ENCODE measurements at regions not wholly inside any gene's neighbourhood (a gene's known extent, or its start where the extent isn't known, plus 50 kb on each side); places are given as distances from the start of the nearest gene placed in this dataset.

DNA sequence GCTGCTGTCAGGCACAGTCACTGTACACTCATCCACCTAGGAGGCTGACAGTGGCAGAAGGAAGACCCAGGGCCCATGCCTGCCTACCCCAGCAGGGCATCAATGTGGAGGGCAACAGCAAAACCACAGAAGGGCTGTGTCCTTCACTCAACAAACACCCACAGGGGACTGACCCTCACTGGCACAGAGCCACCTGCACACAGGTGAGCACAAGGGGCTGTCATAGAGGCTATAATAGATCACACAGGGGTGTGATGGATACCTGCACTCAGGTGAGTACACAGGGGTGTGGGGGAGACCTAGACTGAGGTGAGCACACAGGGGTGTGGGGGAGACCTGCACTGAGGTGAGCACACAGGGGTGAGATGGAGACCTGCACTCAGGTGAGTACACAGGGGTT, 132.8 kb upstream of the TCERG1L start:
- DNase-seq (ENCODE audit: low spot score) (no peak), FAIRE-seq (no peak)

DNA sequence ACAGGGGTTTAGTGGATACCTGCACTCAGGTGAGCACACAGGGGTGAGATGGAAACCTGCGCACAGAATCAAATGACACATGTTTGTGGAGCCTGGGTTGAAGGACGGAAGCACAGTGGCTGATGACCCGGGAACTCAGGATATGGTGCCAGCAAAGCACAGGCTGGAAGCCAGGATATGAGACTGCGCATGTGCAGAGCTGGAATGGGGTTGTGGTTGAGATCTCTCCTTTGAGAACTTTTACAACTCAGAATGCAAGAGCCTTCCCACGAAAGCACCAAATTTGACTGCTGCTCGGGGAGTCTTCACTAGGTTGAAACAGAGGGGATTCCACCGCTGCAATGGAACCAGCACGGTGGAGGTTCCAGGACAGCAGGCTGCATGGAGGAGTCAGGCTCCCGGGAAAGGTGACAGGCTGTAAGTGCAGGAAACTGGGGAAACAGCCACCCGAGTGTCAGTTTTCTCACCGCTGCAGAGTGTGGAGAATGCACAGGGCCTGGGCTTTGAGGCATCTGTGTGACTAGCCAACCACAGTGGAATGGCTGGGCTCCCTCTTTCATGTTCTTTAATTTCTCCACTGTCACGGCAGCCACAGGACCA, 133.4 kb upstream of the TCERG1L start:
- peak; percentile 13 for DNase-seq (ENCODE audit: low spot score)
- FAIRE-seq = no peak

DNA sequence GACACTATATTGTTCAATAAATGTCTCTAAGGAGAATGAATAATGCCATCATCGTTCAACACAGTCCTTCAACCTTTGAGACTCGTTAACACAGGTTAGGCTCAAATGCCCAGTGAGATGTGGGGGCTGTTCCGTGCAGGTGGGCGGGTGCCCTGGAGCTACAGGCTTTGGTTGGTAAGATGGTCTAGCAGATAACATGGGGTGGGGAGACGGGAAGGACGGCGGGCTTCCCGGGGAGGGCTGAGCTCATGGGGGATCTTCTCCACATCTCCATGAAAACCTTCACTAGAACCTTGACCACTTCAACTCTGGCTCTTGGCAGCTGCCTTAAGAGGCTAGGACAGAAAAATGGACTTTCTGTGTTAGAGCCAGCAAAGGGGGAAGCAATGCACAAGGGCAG, 134.1 kb upstream of the TCERG1L start:
- DNase-seq (ENCODE audit: low spot score) (no peak), FAIRE-seq (no peak)

DNA sequence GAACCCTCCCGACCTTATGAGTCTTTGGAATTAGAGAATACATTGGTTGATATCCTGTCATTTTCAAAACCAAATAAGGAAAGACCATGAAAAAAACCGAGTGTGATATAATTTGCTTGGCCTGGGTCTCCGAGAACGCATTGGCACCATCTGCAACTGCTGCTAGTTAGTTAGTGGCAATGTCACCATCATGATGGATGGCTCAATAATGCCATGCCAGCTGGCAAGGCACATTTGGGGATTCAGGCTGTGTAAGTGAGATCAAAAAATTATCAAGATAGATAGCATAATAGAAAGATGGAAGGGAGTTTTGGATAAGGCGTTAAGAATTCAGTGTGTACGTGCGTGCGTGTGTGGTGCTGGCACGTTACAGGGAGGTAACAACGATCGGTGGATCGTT, 134.7 kb upstream of the TCERG1L start:
- FAIRE-seq (no peak), DNase-seq (ENCODE audit: low spot score) (no peak)

DNA sequence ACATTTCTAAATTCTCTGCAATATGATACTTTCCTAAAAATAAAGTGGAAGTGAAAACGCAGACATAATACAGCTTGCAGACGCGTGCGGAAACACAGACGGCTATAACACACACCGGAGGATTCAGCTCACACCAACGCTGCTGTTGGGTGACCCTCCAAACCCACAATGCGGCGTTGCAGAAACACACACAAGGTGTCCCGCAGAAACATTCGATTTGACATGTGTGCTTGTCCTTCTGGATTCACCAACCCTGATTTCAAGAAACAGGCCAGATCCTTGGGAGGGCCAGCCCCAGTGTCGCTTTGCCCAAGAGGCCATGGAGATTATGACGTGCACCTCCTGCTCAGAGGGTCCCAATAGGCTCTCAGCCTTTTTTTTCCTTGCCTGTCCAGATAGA, 136.7 kb upstream of the TCERG1L start:
- no peak for FAIRE-seq
- no peak for DNase-seq (ENCODE audit: low spot score)

DNA sequence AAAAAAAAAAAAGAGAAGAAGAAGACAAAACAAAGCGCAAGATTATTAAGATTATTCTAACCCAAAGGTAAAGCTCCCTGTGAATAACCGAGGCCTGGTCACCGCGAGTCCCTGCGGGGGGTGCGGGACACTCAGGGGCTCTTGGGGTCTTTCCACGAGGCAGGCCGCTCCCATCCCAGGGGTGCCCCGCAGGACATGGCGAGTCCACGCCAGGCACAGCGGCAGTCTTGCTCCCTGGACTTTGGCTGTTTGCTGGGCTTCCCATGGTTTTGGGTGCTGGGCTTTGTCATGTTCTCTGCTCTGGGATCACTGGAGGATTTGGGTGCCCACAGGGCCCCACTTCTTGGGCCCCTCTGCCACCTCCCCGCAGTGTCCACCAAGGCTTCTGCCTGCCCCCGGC, 137.4 kb upstream of the TCERG1L start:
- FAIRE-seq (no peak), DNase-seq (ENCODE audit: low spot score) (no peak)

DNA sequence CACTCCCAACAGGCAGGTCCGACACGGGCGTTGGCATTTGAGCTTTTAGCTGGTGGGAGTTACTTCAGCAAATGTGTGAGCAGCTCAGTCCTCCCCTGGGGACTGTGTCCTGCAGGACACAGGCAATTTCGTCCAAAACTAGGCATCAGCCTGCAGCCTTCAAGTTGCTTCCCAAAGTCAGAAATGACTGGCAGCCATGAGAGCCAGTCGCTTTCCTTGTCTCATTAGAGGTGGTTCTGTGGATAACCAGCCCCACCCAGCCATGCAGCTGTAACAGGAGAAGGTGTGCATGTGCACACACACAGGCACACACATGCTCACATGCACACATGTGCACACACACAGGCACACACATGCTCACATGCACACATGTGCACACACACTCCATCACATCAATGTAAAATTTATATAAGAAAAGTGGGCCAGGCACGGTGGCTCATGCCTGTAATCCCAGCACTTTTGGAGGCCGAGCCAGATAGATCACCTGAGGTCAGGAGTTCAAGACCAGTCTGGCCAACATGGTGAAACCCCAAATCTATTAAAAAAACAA, 138.8 kb upstream of the TCERG1L start:
- DNase-seq (ENCODE audit: low spot score) = no peak
- FAIRE-seq = no peak

DNA sequence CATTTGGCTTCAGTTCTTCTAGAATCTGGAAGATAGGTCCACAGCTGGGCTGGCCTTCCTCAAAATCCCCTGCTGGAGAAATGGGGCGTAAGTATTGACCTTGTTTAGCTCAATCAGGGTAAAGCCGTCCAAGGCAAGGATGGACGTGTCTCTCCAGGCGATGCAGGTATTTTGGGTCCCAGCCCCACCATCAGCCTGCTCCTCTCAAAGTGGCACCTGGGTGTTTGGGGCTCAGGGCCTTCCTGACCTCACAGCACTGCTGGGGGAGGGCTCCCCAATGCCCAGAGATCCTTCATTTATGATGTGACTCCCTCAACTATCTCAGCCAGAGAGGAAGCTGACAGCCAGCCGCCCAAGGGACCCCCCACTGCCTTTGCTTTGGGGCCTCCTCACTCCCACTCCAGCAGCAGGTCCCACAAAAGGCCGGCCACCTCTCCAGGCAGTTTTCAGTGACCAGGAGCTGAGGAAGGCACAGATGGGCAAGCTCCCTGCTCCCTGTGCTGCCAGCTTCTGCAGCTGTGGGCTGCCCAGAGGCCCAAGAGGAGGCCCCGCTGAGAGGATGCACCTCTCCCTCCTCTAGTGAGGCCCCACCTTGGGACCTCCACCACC, 140.0 kb upstream of the TCERG1L start:
- FAIRE-seq = no peak
- DNase-seq (ENCODE audit: low spot score) = no peak

DNA sequence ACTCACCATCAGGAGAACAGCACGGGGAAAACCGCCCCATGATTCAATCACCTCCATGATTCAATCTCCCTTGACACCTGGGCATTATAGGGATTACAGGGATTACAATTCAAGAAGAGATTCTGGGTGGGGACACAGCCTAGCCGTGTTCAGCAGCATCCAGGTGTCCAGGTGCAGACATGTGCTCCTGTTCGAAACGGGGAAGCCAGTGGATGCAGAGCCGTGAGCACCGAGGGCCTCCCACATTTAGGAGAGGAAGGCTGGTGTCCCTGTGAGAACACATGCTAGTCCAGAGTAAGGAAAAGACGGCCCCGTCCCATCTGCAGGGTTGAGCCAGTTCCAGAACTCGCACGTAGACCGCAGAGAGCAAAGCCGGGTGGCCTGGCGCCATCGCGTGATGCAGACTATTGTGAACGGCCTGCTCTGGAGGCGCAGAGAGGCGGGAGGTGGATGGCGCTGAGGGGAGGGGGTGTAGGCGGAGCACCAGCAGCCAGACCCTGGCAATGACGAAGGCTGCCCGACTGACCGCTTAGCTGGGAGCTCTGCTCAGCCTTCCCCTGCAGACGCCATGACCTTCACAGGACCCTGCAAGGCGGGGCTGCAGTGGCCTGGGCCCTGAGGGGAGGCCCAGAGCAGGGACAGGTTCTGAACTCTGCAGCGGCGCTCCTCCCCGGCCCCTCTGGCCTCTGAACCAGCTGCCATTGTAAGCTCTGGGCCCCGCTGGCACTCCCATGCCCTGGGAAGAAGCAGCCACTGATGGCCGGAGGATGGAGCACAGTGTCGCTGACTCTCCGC, 141.6 kb upstream of the TCERG1L start:
- DNase-seq (ENCODE audit: low spot score) (no peak), FAIRE-seq (no peak)

DNA sequence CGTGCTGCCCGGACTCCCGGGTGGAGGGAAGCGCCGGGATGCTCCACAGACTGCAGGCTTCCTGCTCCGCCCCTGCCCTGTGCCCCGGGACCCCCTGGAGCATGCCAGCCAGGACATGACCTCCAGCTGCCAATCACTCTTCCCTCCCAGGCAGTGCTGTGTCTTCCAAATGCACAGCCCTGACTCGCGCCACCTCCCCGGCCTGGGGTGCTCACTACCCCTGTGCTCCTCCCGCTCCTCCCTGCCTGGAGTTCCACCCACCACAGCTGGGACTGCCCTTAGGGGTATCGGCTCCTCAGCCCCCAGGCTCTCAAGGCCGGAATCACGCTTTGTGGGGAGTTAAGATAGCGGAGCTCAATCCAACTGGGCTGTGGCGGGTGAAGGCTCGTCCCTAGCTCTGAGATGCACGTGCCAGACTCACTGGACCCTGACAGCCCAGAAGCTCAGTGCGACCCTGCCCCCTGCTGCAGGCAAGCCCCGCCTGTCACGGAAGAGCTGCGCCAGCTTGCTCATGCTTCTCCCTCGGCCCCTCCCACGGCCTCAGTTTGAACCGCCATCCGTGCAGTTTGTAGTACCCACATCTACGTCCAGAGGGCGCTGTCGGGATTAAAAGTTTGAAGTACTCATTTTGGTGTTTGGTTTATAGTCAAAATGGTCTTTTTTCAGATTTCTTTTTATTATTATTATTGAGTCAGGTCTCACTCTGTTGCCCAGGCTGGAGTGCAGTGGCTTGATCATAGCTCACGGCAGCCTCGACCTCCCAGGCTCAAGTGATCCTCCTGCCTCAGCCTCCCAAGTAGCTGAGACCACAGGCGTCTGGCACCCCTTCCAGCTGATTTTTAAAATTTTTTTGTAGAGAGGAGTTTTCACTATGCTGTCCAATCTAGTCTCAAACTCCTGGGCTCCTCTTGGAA, 142.5 kb upstream of the TCERG1L start:
- peak; percentile 44 for DNase-seq (ENCODE audit: low spot score)
- FAIRE-seq = no peak

DNA sequence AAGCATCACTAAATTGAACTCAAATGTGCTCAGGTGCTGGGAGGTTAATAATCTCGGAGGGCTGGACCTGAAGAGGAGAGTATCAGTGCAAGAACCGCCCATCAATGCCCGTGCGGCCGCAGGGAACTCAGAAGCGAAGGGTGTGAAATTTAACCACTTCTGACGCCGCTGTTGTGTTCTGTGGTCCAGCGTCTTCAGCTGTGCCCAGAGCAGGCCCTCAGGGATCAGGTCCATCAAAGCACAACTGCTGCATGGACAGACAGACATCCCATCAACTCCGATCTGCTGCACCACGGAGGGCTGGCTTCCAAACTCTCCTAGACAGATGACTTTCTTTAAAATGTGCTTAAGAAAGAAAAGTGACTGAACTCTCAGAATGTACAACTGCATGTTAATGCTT, 144.9 kb upstream of the TCERG1L start:
- FAIRE-seq = no peak
- DNase-seq (ENCODE audit: low spot score) = no peak

DNA sequence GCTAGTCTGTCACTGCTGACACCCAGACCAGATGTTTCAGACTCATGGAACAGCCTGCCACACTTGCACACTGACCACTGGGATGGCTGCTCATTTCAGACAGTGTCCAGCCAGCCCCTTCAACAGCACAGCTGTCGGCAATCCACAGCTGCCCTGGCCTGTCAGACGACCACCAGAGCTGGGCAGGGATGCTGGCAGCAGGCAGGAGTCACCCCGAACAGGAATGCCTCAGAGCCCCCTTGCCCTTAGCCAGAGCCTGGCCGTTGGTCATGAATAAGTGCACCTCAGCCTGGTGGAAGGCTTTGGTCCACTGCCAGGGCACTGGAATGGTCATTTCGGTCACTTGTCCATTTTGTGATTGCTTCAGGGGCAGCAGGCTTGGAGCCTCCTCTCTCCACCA, 149.6 kb upstream of the TCERG1L start:
- FAIRE-seq = no peak

DNA sequence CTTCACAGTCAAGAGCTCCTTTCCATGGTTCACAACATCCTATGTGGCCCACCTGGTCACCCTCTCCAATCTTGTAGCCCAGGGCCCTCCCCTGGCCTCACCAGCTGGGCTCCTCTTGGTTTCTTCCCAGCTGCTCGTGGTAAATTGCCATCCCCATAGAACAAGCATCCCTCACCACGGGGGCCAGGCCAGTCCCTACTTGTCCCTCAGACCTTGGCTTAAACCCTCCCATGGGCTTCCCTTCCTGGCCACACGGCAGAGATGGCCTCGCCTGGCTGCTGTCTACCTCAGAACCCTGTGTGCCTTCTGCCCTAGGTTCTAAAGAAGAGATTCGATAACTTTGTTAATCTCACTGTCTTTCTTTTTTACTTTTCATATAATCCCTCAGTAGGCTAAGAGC, 153.3 kb upstream of the TCERG1L start:
- DNase-seq (ENCODE audit: low spot score) (no peak), FAIRE-seq (no peak)

More for the DNA sequence above, 149.6 kb upstream of the TCERG1L start:
- no peak for DNase-seq (ENCODE audit: low spot score)

DNA sequence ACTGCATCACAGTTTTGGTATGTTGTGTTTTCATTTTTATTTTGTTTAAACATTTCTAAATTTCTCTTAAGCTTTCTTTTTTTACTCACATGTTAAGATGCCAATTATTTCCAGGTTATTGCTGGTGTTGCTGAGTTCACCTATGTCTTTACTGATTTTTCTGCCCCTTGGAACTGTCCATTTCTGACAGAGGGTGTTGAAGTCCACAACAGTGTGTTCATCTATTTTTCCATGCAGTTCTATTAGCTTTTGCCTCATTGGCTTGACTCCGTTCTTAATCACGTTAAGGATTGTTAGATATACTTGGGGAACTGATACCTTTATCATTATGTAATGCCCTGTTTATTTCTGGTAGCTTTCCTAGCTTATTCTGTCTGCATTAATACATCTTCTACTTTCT, 158.0 kb upstream of the TCERG1L start:
- FAIRE-seq (no peak), DNase-seq (ENCODE audit: low spot score) (no peak)

DNA sequence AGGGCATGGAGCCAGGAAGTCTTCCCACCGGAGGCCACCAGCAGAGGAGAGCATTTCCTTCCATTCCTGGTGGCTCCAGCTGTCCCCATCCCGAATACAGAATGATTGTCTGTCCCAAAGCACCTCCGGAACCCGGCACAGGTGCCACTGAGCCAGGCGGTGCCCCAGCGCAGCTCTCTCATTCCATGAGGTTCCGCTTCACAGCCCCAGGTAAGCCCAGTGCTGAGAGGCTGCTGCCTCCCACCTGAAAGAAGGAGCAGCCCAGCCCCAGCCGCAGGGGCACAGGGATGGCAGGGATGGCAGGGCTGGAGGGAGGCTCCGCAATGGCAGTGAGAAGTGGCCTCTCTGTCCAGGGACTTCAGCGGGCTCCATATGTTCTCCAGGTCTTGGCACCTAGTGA, 162.1 kb upstream of the TCERG1L start:
- FAIRE-seq = no peak
- no peak for DNase-seq (ENCODE audit: low spot score)

DNA sequence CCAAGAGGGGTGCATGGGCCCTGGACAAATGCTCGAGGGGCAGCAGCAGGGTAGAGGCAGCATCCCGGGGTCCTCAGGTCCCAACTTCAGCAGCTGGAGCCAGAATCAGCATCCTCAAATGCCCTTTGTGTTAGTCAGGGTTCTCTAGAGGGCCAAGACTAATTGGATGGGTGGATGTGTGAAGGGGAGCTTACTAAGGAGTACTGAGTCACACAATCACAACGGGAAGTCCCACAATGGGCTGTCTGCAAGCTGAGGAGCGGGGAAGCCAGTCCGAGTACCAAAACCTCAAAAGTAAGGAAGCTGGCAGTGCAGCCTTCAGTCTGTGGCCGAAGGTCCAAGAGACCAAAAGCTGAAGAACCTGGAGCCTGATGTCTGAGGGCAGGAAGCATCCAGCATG, 162.9 kb upstream of the TCERG1L start:
- FAIRE-seq (no peak), DNase-seq (ENCODE audit: low spot score) (no peak)

DNA sequence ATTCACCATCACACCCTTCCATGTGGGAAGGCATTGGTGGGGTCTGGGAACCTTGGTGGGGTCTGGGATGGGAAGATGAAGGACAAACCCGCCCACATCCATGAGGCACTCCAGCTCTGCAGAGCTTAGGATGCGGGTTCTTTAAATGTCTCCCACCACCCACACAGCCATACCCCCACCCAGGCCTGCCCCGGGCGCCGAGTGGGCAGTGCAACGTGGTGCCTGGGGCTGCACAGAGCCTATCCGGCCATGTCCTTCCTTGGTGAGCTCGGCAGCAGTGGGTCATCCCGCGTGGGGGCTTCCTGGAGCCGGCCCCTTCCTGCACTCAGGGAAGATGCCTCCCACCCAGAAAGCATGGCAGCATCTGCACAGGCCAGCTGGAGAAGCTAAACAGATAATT, 163.5 kb upstream of the TCERG1L start:
- DNase-seq (ENCODE audit: low spot score) (no peak), FAIRE-seq (no peak)

DNA sequence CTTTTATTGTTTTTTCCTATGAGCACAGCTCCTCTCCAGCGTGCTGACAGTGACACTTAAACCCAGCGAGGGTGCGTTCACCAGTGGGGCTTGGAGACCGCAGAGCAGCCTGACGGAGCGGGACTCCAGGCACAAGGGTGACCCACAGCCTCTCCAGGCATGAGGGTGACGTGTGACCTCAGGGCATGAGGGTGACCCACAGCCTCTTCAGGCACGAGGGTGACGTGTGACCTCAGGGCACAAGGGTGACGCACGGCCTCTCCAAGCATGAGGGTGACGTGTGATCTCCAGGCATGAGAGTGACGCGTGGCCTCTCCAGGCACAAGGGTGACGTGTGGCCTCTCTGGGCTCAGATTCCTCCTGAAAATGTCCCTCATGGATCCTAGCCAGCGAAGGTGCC, 164.3 kb upstream of the TCERG1L start:
- FAIRE-seq (no peak), DNase-seq (ENCODE audit: low spot score) (no peak)

DNA sequence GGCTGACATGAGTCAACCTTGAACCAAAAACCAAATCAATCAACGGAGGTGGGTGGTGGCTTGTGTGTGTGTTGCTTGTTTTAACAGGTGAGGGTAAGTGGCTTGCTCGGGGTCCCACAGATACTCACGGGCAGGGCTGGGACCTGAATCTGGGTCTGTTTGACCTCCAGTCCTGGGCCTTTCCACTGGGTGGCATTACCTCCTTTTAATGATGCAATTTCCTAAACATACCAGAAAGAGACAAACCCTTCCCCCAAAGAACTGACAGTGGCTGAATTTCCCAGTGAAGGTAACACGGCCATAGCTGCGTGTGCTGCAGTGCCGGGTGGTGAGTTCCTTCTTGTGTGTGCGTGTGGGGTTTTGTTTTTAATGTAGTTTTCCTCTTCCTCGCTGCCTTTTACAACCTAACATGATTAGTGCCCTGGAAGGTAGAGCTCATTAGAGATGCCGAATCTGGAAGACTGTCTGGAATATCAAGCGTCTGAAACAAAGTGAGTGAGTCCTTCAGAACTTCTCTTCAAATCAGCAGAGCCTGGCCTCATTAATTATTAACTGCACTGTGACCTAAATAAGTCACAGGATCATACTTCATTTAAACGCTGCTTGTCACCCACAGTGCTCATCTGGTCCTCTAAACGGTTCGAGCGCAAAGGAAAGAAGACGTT, 166.1 kb upstream of the TCERG1L start:
- DNase-seq (ENCODE audit: low spot score) (no peak), FAIRE-seq (no peak)

DNA sequence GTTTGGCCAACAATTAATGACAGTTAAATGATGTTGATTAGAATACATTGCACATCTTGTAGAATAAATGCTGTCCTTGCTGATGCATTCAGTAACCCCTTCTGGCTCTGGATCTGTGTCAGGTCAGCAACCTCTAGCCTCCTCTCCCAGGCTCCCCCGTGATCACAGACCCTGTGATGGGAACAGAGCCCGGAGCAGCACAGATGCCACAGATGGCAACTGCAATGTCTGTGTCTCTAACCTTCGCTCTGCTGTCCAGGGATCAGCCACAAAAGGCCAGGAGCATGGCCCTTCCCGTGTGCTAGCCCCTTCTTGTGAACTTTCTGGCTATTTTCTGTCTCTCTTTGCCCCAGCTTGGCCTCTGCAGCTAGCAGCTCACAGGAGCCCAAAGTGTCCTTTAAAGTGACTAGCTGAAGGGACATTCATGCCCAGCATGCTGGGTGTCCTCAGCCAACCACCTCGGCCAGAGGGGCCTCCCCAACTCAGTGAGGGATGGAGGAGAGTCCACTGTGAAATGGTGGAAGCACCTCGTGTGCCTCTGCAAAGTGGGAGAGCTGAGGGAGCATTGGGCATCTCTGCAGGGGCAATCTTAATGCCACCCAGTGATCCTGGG, 167.0 kb upstream of the TCERG1L start:
- DNase-seq (ENCODE audit: low spot score) (no peak), FAIRE-seq (no peak)

DNA sequence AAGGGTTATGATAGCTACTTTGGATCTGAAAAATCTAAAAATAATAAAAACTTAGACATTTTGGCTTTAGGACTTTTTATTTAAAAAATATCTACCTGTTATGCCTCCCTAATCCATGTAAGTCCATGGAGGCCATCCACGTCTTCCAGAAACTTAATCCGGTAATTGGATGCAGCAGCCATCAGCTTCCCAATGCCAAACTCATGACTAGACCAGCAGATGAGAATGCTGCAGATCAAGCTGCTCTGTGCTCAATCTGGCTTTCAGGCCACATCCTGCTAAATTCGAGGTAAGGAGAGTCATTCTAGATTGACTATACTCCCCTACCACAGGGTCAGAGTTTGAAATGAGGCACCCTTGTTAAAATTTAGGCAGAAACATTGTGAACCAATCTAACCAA, 168.5 kb upstream of the TCERG1L start:
- FAIRE-seq (no peak), DNase-seq (ENCODE audit: low spot score) (no peak)

Data from urothelium cell line (cell line).